Hippocampal formation (tissue), 2 donors: ENCODE measurements at regions not wholly inside any gene's neighbourhood (a gene's known extent, or its start where the extent isn't known, plus 50 kb on each side); places are given as distances from the start of the nearest gene placed in this dataset.
"Not testable (repeated sequence)": the region's sequence is repeated elsewhere in the genome, so short reads cannot be mapped to it uniquely, and the experiment has no call there.

Source experiments
- DNase-seq, 2 donors: peaks; one replicate each; lab custom pipeline; 2025; lab: John Stamatoyannopoulos, UW

DNA sequence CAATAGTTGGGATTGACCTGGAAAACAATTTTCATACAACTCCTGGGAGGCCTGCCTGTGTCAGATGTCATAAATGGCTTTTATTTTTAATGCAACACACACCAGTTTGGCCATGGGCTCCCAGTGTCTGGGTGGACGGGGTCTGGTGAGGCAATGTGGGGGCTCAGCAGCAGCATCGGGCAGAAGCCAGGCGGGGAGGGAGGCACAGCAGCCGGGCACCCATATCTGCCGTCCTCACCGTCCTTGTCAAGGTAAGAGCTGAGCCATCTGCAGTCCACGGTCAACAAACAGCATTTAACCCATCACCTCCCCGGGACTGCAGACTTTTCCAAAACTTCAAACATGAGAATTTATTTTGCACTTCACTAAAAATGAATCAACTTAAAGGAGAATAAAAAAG is 154.0 kb upstream of the ZNF469 start:
- not testable (repeated sequence) for DNase-seq

- DNase-seq, result not testable (repeated sequence)
These were observed 153.0 kb upstream of the ZNF469 start for GRCh38 chr16:88229710-88230109.

DNA sequence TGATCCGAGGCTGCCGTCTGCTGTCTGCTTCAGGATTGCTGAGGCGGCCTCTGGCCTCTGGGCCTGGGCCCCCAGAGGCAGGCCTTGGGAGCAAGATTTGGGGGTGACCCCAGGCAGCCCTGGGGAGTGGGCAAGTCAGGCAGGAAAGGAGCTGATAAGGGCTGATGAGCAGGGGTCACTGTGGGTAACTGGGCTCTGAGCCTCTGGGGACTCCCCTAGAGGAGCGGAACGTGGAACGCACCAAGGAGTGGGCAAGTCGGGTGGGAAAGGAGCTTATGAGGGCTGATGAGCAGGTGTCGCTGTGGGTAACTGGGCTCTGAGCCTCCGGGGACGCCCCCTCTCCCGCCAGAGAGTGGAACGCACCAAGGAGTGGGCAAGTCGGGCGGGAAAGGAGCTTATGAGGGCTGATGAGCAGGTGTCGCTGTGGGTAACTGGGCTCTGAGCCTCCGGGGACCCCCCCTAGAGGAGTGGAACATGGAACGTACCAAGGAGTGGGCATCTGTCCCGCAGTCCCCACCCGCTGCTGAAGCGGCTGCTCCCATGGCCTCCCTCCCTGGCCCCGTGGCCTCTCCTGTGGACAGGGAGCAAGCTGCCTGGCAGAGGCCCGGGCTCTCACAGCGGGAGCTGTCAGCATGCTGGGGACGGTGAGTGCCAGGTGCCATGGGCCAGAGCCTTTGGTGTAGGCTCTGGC is 152.3 kb upstream of the ZNF469 start:
- DNase-seq, result not testable (repeated sequence)

DNA sequence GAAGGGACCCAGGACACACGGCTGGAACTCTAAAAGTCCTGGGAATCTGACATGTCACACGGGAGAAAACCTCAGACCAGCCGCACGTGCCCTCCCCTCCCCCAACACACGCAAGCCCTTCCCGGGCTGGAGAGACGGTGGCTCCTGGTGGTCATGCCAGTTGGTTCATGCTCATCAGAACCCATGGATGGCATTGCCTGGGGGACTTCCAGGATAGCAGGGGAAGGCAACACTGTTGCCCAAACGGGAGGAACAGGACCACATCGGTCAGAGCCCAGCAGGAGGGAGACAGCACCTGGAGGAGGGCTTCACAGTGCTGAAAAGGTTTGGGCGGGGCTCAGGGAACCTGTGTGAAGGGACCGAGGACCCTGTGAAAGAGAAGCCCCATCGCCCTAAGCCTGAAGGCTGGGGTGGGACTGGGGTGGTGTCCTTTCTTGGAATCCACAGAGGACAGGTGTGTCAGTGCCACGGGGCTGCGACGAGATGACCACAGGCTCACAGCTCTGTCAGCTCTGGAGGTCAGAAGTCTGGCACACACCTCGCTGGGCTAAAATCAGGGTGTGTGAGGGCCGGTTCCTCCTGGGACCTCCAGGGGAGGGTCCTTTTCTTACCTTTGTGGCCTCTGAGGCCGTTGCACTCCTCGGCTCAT is 151.7 kb upstream of the ZNF469 start:
- not testable (repeated sequence) for DNase-seq

- DNase-seq, result not testable (repeated sequence)
These were observed 150.9 kb upstream of the ZNF469 start for GRCh38 chr16:88231839-88232238.

- not testable (repeated sequence) for DNase-seq
These were observed 150.1 kb upstream of the ZNF469 start for GRCh38 chr16:88232401-88233258.

DNA sequence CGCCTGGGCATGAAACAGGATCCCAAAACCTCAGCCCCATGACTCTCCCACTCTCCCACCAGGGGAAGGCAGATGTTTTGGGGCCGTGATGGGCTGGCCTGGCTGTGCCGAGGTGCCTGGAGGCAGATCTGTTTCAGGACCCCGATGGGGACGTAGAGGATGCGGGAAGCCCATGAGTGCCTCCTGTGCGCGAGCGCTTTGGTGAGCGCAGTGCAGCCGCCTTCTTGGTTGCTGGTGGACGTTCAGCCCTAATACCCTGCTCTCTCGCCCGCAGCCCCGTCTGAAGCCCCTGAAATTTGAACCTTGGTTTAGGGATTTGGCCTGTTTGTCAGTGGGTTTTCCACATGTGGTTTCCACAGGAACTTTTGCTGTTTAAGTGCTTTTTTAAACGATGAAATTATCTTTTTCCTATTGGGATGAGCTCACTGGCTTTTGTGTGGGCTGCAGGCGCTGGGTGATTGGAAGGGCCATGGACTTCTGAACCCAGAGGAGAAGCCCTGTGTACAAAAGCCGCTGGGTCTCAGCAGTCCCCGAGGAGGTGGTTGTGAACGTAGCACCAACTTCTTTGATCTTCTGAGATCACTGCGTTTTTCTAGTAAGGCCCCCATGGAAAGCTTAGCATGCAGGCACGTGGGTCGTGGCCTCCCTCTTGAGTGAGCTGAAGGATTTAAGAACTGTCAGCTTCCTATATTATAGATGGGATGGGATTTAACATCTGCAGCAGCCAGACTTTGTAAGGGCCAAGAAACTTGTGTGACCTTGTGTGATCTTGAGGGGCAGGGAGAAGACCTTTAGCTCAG is 148.9 kb upstream of the ZNF469 start:
- not testable (repeated sequence) for DNase-seq

GRCh38 chr16:88234421-88235271 is 148.1 kb upstream of the ZNF469 start:
- not testable (repeated sequence) for DNase-seq

GRCh38 chr16:88235691-88236090 is 147.1 kb upstream of the ZNF469 start:
- not testable (repeated sequence) for DNase-seq

DNA sequence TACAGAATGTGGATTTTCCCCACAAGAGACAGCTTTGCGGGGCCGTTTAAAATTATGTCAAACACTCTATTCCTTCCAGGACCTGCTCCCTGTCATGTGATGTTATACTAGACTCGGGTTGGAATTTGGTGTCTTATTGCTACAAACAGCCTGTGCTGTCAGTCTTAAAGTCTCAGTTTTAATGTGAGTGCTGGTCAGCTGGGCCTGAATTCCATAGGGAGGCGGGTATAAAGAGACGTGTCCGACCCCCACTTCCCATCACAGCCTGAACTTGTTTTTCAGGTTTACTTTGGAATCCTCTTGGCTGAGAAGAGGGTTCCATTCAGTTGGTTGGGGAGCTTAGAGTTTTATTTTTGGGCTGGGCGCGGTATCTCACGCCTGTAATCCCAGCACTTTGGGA is 146.5 kb upstream of the ZNF469 start:
- DNase-seq, result not testable (repeated sequence)

GRCh38 chr16:88237314-88237713 is 145.4 kb upstream of the ZNF469 start:
- DNase-seq, result not testable (repeated sequence)

- not testable (repeated sequence) for DNase-seq
These were observed 144.9 kb upstream of the ZNF469 start for GRCh38 chr16:88237761-88238415.

DNA sequence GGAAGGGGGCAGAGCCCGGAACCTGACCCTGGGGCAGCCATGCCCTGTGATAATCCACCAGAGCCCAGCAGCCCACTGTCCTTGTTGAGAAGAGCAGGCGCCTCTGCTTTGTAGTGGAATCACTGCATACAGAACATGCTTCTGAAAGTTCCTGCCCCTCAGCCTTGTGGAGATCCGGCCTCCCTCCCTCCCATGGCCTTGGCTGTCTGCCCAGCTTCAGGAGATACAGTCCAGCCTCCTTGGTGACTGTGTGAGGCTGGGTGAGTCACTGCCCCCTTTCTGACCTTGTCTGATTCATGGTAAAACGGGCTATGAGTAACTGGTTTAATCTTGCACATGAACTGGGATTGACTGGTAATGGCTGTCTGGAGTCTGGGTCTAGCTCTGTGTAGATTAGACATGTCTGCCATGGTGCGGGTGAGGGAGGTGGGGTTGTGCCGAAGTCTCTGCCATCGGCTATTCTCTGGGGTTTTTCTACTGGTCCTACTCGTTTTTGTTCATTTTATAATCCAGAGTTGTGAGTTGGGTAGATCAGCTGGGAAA is 144.0 kb upstream of the ZNF469 start:
- DNase-seq, result not testable (repeated sequence)

- DNase-seq, result not testable (repeated sequence)
These were observed 142.6 kb upstream of the ZNF469 start for GRCh38 chr16:88240118-88240517.

DNA sequence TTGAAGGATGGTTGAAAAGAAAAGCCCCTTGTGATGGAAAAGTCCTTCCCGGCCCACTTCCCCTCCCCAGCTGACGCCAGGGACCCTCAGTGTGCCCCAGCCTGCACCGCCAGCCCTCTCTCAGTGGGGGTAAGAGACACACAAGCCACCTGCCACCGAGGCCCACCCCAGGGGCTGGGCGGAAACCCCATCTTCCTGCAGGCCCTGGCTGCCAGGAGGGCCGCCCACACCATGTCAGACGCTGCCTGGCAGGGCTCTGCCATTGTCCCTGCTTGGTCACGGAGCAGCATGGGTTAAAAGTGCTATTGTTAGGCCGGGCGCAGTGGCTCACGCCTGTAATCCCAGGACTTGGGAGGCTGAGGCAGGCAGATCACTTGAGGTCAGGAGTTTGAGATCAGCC is 142.0 kb upstream of the ZNF469 start:
- DNase-seq, result not testable (repeated sequence)

DNA sequence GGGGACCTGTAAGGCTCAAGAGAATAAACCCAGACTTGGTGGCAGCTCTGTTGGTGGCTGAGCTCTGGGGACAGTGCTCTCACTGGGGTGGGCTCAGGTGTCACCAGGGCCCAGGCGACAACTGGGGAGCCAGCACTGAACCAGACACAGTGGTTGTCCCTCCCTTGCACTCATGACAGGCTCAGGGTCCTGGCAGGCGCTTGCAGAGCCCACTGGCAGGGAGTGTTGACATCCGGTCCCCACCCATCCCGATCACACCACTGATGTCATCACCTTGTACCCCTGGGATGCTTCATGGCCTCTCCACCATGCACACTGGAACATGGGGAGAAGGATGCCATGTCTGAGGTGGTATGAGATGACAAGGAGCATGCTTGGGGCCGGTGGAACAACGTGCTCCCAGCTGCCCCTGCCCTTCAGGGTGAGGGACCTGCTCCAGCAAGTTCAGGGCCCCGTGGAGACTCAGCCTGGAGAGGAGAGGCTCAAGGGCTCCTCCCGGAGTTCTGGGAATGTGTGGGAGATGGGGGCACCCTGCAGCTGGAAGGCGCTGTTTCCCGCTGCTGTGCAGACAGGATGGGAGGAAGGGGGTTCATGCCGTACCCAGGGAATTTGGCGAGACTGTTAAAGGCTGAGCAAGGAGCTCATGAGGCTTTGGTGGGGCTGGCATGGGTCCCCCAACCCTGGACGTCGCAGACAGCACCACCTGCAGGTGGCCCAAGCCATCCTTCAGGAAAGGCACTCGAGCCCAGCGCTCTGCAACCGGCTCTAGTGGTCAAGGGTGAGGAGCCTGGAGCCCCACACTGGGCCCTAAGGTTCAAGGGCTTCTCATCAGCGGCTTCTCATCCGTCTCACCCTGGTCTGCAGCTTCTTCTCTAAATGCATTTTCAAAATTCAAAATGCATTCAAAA is 141.1 kb upstream of the ZNF469 start:
- DNase-seq, result not testable (repeated sequence)

GRCh38 chr16:88242312-88243295 is 140.2 kb upstream of the ZNF469 start:
- DNase-seq, result not testable (repeated sequence)
